Epidermal melanocyte (primary cell): ENCODE measurements at regions not wholly inside any gene's neighbourhood (a gene's known extent, or its start where the extent isn't known, plus 50 kb on each side); places are given as distances from the start of the nearest gene placed in this dataset.

ENCODE experiments used
- DNase-seq: peaks from one replicate; pipeline ENCODE4 v3.0.0; 2011; ENCODE audit warnings: low spot score; ENCODE audit not compliant: insufficient read length

DNA sequence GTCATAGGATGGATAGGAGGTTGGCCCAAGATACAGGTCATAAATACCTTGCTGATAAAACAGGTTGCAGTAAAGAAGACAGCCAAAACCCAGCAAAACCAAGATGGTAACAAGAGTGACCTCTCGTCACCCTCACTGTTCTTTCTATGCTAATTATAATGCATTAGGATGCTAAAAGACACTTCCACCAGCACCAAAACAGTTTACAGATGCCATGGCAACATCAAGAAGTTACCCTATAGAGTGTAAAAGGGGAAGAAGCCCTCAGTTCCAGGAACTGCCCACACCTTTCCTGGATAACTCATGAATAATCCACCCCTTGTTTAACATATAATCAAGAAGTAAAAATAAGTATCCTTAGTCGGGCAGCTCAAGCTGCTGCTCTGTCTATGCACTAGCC is 671.9 kb downstream of the PTPRC start:
- DNase-seq: no peak

- DNase-seq: no peak
Measured at GRCh38 chr1:199311478-199312262, 672.8 kb downstream of the PTPRC start.

- DNase-seq: no peak
Measured at GRCh38 chr1:199312626-199313025, 673.8 kb downstream of the PTPRC start.

- DNase-seq: no peak
Measured at GRCh38 chr1:199313444-199313843, 674.6 kb downstream of the PTPRC start.

GRCh38 chr1:199319341-199319740 is 680.5 kb downstream of the PTPRC start:
- DNase-seq: no peak

GRCh38 chr1:199322278-199322677 is 683.4 kb downstream of the PTPRC start:
- DNase-seq: no peak

DNA sequence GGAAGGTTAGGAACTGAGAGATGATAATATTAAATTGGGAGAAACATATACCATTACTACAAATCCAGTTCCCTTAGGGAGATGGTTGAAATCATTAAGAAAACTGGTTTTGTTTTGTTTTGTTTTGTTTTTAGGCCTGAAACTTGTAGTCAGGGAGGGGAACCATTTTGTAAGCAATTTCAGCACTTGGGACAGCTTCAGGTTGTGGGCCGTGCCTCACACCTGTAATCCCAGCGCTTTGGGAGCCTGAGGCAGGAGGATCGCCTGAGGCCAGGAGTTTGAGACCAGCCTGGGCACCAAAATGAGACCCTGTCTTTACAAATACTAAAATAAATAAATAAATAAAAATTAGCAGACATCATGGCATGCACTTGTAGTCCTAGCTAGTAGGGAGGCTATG is 694.3 kb upstream of the NR5A2 start:
- DNase-seq: no peak

DNA sequence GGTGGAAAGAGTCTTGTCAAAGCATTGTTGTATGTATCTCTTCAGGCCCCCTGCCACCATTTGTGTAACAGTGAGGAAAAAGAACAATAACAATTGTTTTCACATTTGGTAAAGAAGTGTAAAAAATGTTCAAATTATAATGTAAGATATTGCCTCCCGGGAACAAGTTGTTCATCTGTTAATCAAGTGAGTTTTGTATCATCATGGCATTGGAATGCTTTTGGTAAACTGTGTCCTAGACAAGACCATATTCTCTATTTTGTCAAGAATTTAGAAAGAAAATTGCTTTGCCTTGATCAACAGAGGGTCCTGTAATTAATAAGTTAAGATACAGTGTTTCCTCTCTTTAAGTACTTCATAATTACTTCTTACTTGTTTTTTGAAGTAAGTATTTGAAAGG is 692.0 kb upstream of the NR5A2 start:
- DNase-seq: no peak

DNA sequence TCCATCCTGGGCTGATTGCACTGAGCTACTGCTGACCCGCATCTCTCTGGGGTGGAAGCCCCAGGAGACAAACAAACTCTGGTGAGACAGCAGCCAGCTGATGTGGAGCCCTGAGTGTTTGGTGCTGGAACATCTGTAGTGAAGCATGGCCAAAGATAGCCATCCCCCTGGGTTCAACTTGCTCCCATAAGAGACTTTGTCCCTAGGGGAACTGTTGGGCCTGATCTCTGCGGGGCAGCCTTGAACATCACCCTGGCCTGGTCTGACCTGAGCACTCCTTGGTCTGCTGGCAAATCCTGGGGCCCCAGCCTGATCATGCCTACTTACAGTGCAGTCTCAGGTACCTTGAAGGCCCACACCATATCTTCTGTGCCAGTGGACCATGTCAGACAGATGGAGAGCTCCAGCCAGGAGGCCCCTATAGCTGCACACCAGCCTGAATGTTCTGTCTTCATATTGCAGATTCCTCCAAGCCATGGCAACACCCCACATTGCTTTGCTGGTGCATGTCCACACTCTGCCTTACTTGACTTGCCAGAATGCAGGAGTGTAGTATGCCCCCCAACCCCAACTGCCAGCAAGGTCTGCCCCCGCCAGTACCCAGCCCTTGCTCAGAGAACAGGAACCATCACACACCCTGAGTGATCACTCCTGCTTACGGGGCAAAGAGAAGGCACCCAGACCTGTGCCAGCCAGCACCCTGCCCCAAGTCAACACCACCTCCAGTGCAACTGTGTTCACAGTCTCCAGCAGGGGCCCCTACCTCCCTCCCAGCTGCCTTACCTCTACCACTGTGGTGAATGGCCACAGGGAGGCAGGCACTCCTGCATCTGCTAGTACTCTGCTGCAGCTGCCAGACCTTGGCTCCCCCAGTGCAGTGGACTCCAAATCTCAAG is 690.5 kb upstream of the NR5A2 start:
- DNase-seq: no peak

DNA sequence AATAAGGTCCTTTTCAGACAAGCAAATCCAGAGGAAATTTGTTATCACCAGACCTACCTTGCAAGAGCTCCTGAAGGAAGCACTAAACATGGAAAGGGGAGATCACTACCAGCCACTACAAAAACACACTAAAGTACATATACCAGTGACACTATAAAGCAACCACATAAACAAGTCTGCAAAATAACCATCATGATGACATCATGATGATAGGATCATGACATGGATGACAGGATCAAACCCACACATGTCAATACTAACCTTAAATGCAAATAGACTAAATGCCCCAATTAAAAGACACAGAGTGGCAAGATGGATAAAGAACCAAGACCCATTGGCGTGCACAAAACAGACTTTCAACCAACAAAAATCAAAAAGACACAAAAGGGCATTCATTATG is 688.8 kb upstream of the NR5A2 start:
- DNase-seq: no peak

DNA sequence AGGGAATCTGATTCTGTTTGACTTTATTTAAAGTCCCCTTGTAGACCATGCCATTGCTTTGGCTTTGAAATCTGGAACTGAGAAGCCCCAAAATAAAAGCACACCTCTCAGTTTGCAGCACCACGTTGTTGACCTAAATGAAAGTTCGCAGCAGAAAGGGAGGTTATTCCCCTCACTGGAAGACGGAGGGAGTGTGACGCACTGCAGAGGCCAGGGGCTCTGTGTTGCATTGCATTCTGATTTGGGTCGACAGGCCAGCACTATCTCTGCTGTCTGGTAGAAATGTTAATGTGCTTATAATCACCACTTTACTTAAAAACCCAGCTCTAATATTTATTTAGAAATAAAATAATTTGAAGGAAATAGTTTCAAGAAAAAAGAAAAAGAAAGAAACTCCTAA is 675.2 kb upstream of the NR5A2 start:
- no peak for DNase-seq

- no peak for DNase-seq
Measured at GRCh38 chr1:199353906-199354305, 673.6 kb upstream of the NR5A2 start.

GRCh38 chr1:199356561-199356960 is 670.9 kb upstream of the NR5A2 start:
- DNase-seq: no peak

GRCh38 chr1:199357599-199357998 is 669.9 kb upstream of the NR5A2 start:
- DNase-seq: no peak

GRCh38 chr1:199362996-199363395 is 664.5 kb upstream of the NR5A2 start:
- no peak for DNase-seq

GRCh38 chr1:199373139-199373538 is 654.4 kb upstream of the NR5A2 start:
- no peak for DNase-seq

DNA sequence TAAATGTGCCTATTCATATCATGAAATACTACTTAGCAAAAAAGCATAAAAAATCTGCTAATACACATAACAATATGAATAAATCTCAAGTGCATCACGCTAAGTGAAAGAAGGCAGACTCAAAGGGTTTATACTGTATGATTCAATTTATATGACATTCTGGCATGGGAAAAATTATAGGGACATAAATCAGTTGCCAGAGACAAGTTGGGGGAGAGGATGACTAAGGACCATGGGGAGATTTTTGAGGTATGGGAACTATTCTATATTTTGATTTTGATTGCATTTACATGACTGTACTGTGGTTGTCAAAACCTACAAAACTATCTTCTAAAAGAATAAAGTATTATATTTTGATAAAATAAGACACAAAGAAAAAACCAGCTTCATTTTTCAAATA is 650.3 kb upstream of the NR5A2 start:
- DNase-seq: no peak

- DNase-seq: no peak
Measured at GRCh38 chr1:199383793-199384192, 643.7 kb upstream of the NR5A2 start.

DNA sequence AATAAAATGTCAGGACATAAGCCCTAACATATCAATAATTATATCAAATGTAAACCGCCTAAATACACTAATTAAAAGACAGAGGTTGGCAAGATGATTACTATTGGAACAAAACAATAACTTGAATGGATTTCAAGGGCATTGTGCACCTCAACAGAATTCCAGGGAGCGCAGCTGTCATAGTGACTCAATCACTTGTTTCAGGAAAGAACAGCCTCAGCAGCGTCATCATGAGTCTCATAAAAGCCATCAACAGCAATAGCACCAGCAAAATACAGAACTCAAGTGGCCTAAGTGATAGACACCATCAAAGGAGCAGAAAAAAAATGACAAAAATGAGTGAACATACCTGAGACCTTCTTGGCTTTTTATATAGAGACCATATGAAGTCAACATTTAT is 632.7 kb upstream of the NR5A2 start:
- DNase-seq: no peak

DNA sequence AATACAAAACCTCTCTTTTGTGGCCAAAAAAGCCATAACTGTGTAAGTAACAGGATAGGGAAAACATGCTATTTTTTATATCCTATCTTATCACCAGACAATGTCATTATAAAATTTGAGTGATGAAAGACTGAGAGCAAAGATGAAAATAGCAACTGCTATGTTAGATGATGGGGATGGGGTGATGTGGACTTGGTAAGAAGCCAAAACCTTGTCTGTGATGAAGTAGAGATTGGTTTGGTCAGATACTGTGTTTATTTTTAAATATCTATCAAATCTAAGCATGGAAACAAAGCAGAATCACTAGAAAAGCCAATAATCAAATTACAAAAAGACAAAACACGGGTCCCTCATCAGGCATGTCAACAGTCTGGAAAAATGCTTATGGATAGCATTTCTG is 631.1 kb upstream of the NR5A2 start:
- DNase-seq: no peak

- no peak for DNase-seq
Measured at GRCh38 chr1:199399996-199400724, 627.4 kb upstream of the NR5A2 start.

DNA sequence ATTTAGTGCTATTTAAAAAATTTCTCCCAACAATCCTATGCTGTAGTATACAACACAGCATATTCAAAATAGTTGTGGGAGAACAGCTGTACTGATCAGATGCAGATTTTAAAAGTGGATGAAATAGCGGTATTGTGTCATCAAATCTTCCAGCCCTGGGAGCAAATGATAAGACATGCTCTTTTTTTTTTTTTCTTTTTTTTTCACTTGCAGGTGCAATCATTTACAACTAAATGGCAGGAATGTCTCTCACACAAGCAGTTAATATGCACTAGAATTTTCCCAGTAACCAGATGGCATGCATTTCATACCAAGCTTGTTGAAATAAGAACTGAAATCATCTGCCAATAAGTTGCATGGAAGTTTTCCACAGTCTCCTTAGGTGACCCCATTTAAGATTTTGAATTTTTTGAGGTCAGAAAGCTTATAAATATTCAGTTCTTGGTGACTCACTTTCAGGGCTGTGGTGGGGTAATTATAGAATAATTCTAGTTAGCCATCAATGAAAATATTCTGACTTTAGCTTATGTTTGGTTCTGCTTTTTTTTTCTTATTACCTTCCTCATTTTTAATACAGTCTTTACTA is 623.9 kb upstream of the NR5A2 start:
- no peak for DNase-seq
